AG09319 (cell line): ENCODE measurements at regions not wholly inside any gene's neighbourhood (a gene's known extent, or its start where the extent isn't known, plus 50 kb on each side); places are given as distances from the start of the nearest gene placed in this dataset.

Experiments
- DNase-seq: peaks from one replicate; pipeline ENCODE4 v3.0.0-alpha.2; 2010; ENCODE audit warnings: low read depth; ENCODE audit errors: extremely low read depth
- CTCF ChIP-seq: IDR thresholded peaks from 2 replicates; pipeline ENCODE4 v1.5.1; 2011; ENCODE audit warnings: low read depth, mild to moderate bottlenecking, inconsistent platforms, low read length, moderate library complexity

DNA sequence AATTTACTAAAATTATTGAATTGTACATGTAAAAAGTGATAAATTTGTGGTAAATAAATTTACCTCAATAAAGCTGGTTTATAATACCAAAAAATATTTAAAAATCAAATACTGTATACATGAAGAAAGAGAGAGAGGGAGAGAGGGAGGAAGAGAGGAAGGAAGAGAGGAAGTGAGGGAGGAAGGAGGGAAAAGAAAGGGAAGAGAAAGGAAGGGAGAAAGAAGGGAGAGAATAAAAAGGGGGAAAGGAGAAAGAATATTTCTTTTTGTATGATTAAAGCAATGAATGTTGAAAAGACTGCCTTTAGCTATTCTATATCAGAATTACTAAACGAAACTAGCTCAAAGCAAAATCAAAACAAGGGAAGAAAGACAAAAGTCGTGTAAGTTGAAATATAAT, 150.0 kb downstream of the LRIG2 start:
- TF ChIP-seq CTCF: no peak
- no peak for DNase-seq

- no peak for TF ChIP-seq CTCF
- no peak for DNase-seq
Observed at GRCh38 chr1:113223546-113223945, 150.5 kb downstream of the LRIG2 start.

DNA sequence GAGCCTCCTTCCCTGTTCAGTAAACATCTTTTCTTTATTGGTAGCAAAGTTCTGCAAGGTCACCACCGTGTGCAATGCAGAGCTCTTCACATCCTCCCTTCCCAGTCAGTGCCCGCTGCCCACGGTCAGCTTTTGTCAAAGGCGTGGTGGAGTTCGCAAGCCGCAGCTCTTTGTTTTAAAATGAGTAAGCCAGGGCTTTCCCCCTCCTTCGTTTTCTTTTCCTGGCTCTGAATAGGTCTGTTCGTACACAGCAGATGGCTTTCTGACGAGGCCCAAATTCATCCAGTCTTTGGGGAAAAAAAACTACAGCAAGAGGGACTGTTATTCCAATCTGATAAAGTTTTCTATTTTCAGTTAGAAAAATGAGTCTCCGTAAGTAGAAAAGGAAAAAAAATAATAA, 153.2 kb downstream of the LRIG2 start:
- no peak for TF ChIP-seq CTCF
- DNase-seq: no peak

DNA sequence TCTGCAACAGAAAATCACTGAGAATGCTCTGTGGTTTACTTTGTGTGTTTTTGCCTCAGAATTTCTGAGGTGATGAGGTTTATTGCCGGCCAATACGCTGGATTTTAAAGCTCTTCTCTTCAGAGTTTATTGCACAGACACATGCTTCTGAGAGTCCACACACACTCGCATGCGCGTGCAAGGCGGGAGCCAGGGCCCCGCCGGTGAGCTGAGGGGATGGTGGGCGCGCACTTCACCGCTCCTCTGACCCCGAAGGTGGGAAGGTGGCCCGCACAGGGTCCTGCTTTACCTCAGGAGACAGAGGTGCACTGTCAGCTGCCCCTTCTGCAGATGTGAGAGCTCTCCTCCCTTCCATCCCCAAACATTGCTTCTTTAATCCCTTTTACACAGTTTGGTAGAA, 158.4 kb upstream of the MAGI3 start:
- no peak for TF ChIP-seq CTCF
- DNase-seq: no peak

- TF ChIP-seq CTCF: no peak
- DNase-seq: no peak
Observed at GRCh38 chr1:113233441-113233840, 156.9 kb upstream of the MAGI3 start.

DNA sequence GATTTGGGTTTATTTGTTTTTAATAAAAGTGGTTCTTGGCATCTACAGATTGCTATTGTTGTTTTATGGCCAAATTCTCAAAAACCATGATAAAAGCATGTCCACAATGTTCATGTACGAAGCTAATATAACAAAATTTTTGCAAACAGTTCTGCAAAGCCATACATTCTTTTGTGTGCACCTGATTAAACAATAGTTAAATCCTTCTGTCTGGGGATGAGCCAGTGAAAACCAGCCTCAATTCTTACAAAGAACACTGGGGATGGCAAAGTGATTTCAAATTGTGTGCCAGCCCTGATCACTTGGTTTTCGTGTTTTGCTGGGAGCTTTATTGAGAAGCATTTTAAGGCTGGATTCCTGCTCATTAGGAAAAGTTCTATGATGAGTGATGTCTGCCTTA, 149.1 kb upstream of the MAGI3 start:
- no peak for DNase-seq
- TF ChIP-seq CTCF: no peak

GRCh38 chr1:113242481-113242880, 147.8 kb upstream of the MAGI3 start:
- TF ChIP-seq CTCF: no peak
- no peak for DNase-seq
